ENCODE measurements at regions not wholly inside any gene's neighbourhood (a gene's known extent, or its start where the extent isn't known, plus 50 kb on each side); places are given as distances from the start of the nearest gene placed in this dataset.

DNA sequence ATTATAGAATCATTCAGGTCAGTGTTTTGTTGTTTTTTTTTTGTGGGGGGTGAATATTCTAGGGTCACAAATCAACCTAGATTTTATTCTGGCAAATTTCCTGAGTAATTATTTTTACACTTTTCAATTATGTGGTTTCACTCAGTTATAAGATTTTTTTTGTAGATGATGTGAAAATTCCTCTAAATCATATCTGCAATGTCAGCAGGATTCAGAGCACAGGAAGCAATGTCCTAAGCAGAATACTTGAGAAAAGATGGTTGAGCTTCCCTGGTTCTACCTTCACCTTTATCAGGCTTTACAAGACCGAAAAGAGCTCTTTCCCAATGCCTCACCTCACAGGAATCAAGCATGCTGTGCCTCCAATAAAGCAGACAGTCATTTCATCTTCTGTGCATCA is 124.3 kb downstream of the SLC41A2 start:
- Histone ChIP-seq H3K79me2 (ENCODE audit: insufficient read depth, low read length) (no peaks in the 10 kb centered on the region), H2AK5ac (ENCODE audit: insufficient read length, low read length) (no peak overlapping the region), H2BK20ac (ENCODE audit: low read depth, low read length, poor library complexity, severe bottlenecking) (no peak overlapping the region), H3K9ac (ENCODE audit: extremely low read depth, insufficient read length, low read length) (no peak overlapping the region), H3K4me2 (ENCODE audit: insufficient read depth, insufficient read length, low read length) (no peak overlapping the region), H4K8ac (replicated peaks; ENCODE audit: insufficient read length, low read depth, low read length) (no peak overlapping the region), H3K27ac (ENCODE audit: insufficient read length, low read depth, low read length) (no peak overlapping the region), H3K14ac (ENCODE audit: insufficient read depth, low read length) (no peak overlapping the region), H4K5ac (ENCODE audit: insufficient read length, low read depth, low read length) (no peak overlapping the region), H3K56ac (ENCODE audit: insufficient read length, low read depth, low read length) (no peak overlapping the region), H2BK5ac (ENCODE audit: insufficient read length, low read length) (no peak overlapping the region), H3K18ac (ENCODE audit: insufficient read length, low read depth, low read length) (no peak overlapping the region), H3K9me3 (ENCODE audit: control insufficient read depth, low read depth, low read length) (no peaks in the 10 kb centered on the region), H2BK12ac (ENCODE audit: insufficient read length, low read depth, low read length) (no peak overlapping the region), H4K91ac (ENCODE audit: insufficient read length, low read depth, low read length) (no peak overlapping the region), H3K23me2 (ENCODE audit: insufficient read length, low read depth, low read length, poor library complexity, severe bottlenecking) (no peaks in the 10 kb centered on the region), H2BK120ac (ENCODE audit: low read depth, low read length, poor library complexity, severe bottlenecking) (no peak overlapping the region), H3T11ph (ENCODE audit: low read length) (no peak overlapping the region), H4K20me1 (ENCODE audit: control insufficient read depth, insufficient read depth, insufficient read length) (no peaks in the 10 kb centered on the region), H2AFZ (ENCODE audit: low read length) (no peak overlapping the region), H3K27me3 (ENCODE audit: insufficient read depth, low read length) (no peaks in the 10 kb centered on the region), H3K23ac (ENCODE audit: insufficient read length, low read depth, low read length) (no peak overlapping the region), H3K4ac (ENCODE audit: low read depth, low read length) (no peak overlapping the region), H3K79me1 (ENCODE audit: insufficient read depth, low read depth, low read length, poor library complexity, severe bottlenecking) (no peaks in the 10 kb centered on the region), H2BK15ac (ENCODE audit: low read depth, low read length) (no peak overlapping the region), H3K4me1 (ENCODE audit: insufficient read depth, low read length) (no peaks in the 10 kb centered on the region)
- Mint-ChIP-seq H3K4me3 (no peak overlapping the region), H3K9me3 (no peaks in the 10 kb centered on the region), H3K36me3 (ENCODE audit: insufficient read depth in 1 of 3, low read depth in 3 of 3) (no peaks in the 10 kb centered on the region), H3K27me3 (ENCODE audit: low read depth) (no peaks in the 10 kb centered on the region; the same call in 1 of the 2 replicates), H3K27ac (no peak overlapping the region), H3K4me1 (no peaks in the 10 kb centered on the region)
- no CpG with 5 or more reads among the region's 1 CpG for WGBS (ENCODE audit: extremely low coverage, insufficient read length, low lambda C conversion rate)
- TF ChIP-seq, protein P1, sequence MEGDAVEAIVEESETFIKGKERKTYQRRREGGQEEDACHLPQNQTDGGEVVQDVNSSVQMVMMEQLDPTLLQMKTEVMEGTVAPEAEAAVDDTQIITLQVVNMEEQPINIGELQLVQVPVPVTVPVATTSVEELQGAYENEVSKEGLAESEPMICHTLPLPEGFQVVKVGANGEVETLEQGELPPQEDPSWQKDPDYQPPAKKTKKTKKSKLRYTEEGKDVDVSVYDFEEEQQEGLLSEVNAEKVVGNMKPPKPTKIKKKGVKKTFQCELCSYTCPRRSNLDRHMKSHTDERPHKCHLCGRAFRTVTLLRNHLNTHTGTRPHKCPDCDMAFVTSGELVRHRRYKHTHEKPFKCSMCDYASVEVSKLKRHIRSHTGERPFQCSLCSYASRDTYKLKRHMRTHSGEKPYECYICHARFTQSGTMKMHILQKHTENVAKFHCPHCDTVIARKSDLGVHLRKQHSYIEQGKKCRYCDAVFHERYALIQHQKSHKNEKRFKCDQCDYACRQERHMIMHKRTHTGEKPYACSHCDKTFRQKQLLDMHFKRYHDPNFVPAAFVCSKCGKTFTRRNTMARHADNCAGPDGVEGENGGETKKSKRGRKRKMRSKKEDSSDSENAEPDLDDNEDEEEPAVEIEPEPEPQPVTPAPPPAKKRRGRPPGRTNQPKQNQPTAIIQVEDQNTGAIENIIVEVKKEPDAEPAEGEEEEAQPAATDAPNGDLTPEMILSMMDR (conservative IDR thresholded peaks at IDR 0.05): no peak
- no peak for DNase-seq
